MM.1S (cell line): ENCODE measurements at regions not wholly inside any gene's neighbourhood (a gene's known extent, or its start where the extent isn't known, plus 50 kb on each side); places are given as distances from the start of the nearest gene placed in this dataset.

Source experiments
- DNase-seq: peaks from one replicate; pipeline ENCODE4 v3.0.0-alpha.2; 2015
- H2AFZ ChIP-seq: fragments of 300-600 bp; sonication (generic); 2 replicates; pipeline ENCODE4 v1.6.0; 2016; ENCODE audit warnings: antibody characterized with exemption, low read length
- H3F3A ChIP-seq: fragments of 300-600 bp; sonication (generic); 2 replicates; pipeline ENCODE4 v1.6.1; 2016; ENCODE audit warnings: mild to moderate bottlenecking, antibody characterized with exemption, low read length, moderate library complexity, mixed read lengths; ENCODE audit not compliant: insufficient read depth
- H3K27ac ChIP-seq: fragments of 300-600 bp; sonication (generic); 2 replicates; pipeline ENCODE4 v1.5.1; 2016; ENCODE audit warnings: mild to moderate bottlenecking, low read length
- H3K27me3 ChIP-seq: fragments of 300-600 bp; sonication (generic); replicated peaks from 2 replicates; pipeline ENCODE4 v1.6.0; 2016; ENCODE audit warnings: low read length; ENCODE audit not compliant: insufficient read depth
- H3K36me3 ChIP-seq: fragments of 300-600 bp; sonication (generic); replicated peaks from 2 replicates; pipeline ENCODE4 v1.6.1; 2016; ENCODE audit warnings: mild to moderate bottlenecking, low read length, mixed read lengths; ENCODE audit not compliant: insufficient read depth
- H3K4me1 ChIP-seq: fragments of 300-600 bp; sonication (generic); 2 replicates; pipeline ENCODE4 v1.6.1; 2016; ENCODE audit warnings: low read length, mixed read lengths
- H3K4me2 ChIP-seq: fragments of 300-600 bp; sonication (generic); 2 replicates; pipeline ENCODE4 v1.6.0; 2016; ENCODE audit warnings: low read depth, low read length
- H3K4me3 ChIP-seq: fragments of 300-600 bp; sonication (generic); 2 replicates; pipeline ENCODE4 v1.5.1; 2016; ENCODE audit warnings: low read length, mixed read lengths
- H3K79me2 ChIP-seq: fragments of 300-600 bp; sonication (generic); 2 replicates; pipeline ENCODE4 v1.6.1; 2016; ENCODE audit warnings: mixed run types, low read length, mixed read lengths
- H3K9ac ChIP-seq: fragments of 300-600 bp; sonication (generic); 2 replicates; pipeline ENCODE4 v1.6.1; 2016; ENCODE audit warnings: low read length, mixed read lengths
- H3K9me2 ChIP-seq: fragments of 300-600 bp; sonication (generic); replicated peaks from 2 replicates; pipeline ENCODE4 v1.6.1; 2016; ENCODE audit warnings: mild to moderate bottlenecking, low read length, mixed read lengths; ENCODE audit not compliant: insufficient read depth
- H3K9me3 ChIP-seq: fragments of 300-600 bp; sonication (generic); replicated peaks from 2 replicates; pipeline ENCODE4 v1.6.1; 2016; ENCODE audit warnings: mild to moderate bottlenecking, low read length, mixed read lengths; ENCODE audit not compliant: insufficient read depth
- H4K20me1 ChIP-seq: fragments of 300-600 bp; sonication (generic); 2 replicates; pipeline ENCODE4 v1.6.1; 2016; ENCODE audit warnings: mild to moderate bottlenecking, low read length, moderate library complexity, mixed read lengths; ENCODE audit not compliant: insufficient read depth
- EZH2 ChIP-seq: fragments of 300-600 bp; sonication (generic); optimal IDR thresholded peaks from 2 replicates; pipeline ENCODE3; 2017; ENCODE audit warnings: low read depth, mild to moderate bottlenecking, antibody characterized with exemption, low read length, mixed read lengths
- EZH2phosphoT487 ChIP-seq: fragments of 300-600 bp; sonication (generic); IDR thresholded peaks from 2 replicates; pipeline ENCODE4 v1.6.1; 2018; ENCODE audit warnings: antibody characterized with exemption, low read length
- TF ChIP-seq, protein P1 (sequence below): fragments of 300-600 bp; sonication (generic); IDR thresholded peaks from 2 replicates; pipeline ENCODE4 v1.5.1; 2016; ENCODE audit warnings: antibody characterized with exemption, low read length, mixed read lengths

DNA sequence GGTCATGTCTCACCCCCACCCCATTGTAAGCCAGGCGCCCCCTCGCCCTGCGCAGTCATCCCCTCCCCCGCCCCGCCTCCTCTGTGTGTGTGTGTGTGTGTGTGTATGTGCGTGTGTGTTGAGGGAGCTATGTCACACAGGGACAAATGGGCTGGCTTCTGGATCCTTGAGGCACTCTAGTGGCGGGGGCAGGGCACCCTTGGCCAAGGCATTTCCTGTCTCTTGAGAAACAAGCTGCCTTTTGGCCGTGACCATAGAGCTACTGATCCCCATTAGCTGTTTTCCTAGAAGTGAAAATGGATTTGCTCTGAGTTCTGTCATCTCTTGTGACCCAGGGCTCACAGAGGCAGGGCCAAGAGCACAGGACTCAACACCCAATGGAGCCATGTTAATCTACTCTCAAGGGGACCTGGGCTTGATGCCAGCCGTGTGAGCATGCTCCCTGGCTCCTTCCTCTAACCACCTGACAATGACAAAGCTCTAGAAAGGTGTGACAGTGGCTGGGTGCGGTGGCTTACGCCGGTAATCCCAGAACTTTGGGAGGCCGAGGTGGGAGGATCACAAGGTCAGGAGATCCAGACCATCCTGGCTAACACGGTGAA lies 162.5 kb upstream of the BCOR start:
- no peak overlapping the region for H3K9ac ChIP-seq
- no peak overlapping the region for H3K27ac ChIP-seq
- H3K9me2 ChIP-seq = no peaks in the 10 kb centered on the region
- TF ChIP-seq EZH2 = no peak
- TF ChIP-seq EZH2phosphoT487 = no peak
- TF ChIP-seq, protein P1, sequence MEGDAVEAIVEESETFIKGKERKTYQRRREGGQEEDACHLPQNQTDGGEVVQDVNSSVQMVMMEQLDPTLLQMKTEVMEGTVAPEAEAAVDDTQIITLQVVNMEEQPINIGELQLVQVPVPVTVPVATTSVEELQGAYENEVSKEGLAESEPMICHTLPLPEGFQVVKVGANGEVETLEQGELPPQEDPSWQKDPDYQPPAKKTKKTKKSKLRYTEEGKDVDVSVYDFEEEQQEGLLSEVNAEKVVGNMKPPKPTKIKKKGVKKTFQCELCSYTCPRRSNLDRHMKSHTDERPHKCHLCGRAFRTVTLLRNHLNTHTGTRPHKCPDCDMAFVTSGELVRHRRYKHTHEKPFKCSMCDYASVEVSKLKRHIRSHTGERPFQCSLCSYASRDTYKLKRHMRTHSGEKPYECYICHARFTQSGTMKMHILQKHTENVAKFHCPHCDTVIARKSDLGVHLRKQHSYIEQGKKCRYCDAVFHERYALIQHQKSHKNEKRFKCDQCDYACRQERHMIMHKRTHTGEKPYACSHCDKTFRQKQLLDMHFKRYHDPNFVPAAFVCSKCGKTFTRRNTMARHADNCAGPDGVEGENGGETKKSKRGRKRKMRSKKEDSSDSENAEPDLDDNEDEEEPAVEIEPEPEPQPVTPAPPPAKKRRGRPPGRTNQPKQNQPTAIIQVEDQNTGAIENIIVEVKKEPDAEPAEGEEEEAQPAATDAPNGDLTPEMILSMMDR = no peak
- H3F3A ChIP-seq = no peaks in the 10 kb centered on the region
- no peak overlapping the region for H2AFZ ChIP-seq
- H3K36me3 ChIP-seq = no peaks in the 10 kb centered on the region
- no peaks in the 10 kb centered on the region for H4K20me1 ChIP-seq
- no peaks in the 10 kb centered on the region for H3K79me2 ChIP-seq
- no peaks in the 10 kb centered on the region for H3K9me3 ChIP-seq
- no peaks in the 10 kb centered on the region for H3K4me1 ChIP-seq
- DNase-seq = no peak
- no peak overlapping the region for H3K4me2 ChIP-seq
- H3K27me3 ChIP-seq = no peaks in the 10 kb centered on the region
- no peak overlapping the region for H3K4me3 ChIP-seq

DNA sequence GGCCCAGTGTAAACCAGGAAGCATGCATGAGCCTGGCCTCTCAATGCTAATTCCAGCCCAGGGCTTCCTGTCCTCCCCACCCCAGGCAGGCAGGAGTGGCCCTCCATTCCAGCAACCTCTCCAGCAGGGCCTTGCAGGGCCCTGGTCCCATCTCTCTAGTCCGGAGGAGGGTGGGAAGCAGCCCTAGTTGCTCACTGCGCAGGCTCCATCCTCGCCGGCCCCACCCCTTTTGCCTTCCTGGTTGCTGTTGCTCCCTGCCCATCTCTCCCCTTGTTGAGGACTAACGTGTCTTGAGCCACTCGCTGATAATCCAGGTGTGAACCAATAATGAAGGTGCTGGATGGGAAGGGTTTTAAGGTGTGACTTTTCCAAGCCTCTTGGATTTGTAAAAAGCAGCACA lies 161.2 kb upstream of the BCOR start:
- Histone ChIP-seq H3K36me3 (no peaks in the 10 kb centered on the region), H3K9ac (no peak overlapping the region), H3K27me3 (no peaks in the 10 kb centered on the region), H3K4me3 (no peak overlapping the region), H3K4me1 (no peaks in the 10 kb centered on the region), H2AFZ (no peak overlapping the region), H3K27ac (no peak overlapping the region), H3F3A (no peaks in the 10 kb centered on the region), H3K4me2 (no peak overlapping the region), H3K9me3 (no peaks in the 10 kb centered on the region), H3K79me2 (no peaks in the 10 kb centered on the region), H4K20me1 (no peaks in the 10 kb centered on the region), H3K9me2 (no peaks in the 10 kb centered on the region)
- TF ChIP-seq EZH2phosphoT487 (no peak), EZH2 (no peak)
- TF ChIP-seq, protein P1 = no peak
- DNase-seq = no peak

DNA sequence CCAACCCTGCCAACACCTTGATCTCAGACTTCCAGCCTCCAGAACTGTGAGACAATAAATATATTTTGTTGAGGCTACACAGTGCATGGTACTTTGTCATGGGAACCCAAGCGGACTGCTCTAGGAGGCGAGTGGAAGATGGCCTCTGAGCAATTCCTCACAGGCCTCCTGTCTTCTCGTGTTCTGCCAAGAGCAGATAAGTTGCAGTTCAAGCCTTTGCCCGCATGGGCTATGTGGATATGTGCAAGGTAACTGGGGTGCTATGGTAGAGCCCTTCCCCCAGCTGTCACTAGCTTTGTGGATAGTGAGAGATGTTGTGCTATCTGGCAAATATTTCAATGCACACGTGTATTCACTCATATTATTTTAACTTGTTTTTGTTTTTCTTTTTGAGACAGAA lies 156.0 kb upstream of the BCOR start:
- Histone ChIP-seq H3K9me2 (no peaks in the 10 kb centered on the region), H2AFZ (no peak overlapping the region), H3K9me3 (no peaks in the 10 kb centered on the region), H3K4me1 (no peaks in the 10 kb centered on the region), H3K4me3 (no peak overlapping the region), H3F3A (no peaks in the 10 kb centered on the region), H3K27ac (no peak overlapping the region), H4K20me1 (no peaks in the 10 kb centered on the region), H3K27me3 (no peaks in the 10 kb centered on the region), H3K4me2 (no peak overlapping the region), H3K79me2 (no peaks in the 10 kb centered on the region), H3K36me3 (no peaks in the 10 kb centered on the region), H3K9ac (no peak overlapping the region)
- no peak for DNase-seq
- TF ChIP-seq, protein P1 = no peak
- TF ChIP-seq EZH2 (no peak), EZH2phosphoT487 (no peak)
